ENCODE measurements at regions not wholly inside any gene's neighbourhood (a gene's known extent, or its start where the extent isn't known, plus 50 kb on each side); places are given as distances from the start of the nearest gene placed in this dataset.

DNA sequence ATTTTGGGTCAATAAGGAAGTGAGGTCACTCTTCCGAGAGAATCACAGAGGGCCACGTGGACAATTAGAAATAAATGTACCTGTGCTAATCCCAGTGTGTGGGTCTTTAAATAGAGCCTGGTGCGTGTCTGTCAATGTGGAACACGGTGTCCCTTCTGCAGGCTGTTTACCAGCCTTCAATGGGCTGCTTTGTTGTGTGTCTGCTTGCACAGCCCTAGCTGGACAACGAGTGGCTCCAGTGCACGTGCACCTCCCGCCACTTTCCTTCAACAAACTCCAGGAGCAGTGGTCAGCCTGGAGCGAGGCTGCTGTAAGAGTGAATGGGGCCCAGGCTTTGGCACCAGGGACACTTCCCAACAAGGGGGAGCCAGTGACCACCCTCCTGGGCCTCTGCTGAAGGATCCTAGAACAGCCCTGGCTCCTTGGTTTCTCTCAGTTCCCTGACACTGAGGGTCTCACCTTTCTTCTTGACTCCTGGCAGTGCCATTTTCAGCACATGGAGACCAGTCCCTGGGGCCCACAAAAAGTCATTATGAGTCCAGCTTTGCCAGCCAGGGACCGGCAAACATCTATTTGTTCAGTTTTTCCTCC is 76.1 kb downstream of the ISG20 start:
- no peak for TF ChIP-seq EZH2 (IDR thresholded peaks at IDR 0.05; ENCODE audit: insufficient read depth, poor library complexity, severe bottlenecking)
- TF ChIP-seq EZH2phosphoT487 (IDR thresholded peaks at IDR 0.05; ENCODE audit: insufficient read depth, low read depth): no peak

All from GM23248 (cell line).